GM12864 (cell line): ENCODE measurements at regions not wholly inside any gene's neighbourhood (a gene's known extent, or its start where the extent isn't known, plus 50 kb on each side); places are given as distances from the start of the nearest gene placed in this dataset.

Experiments
- DNase-seq: peaks from one replicate; pipeline ENCODE4 v3.0.0-alpha.2; 2011; ENCODE audit warnings: low read depth
- H3K4me3 ChIP-seq: 2 replicates; pipeline ENCODE4 v1.5.1; 2011; ENCODE audit warnings: mild to moderate bottlenecking, low read depth, low read length, control low read depth
- TF ChIP-seq, protein P1 (sequence below): IDR thresholded peaks from 2 replicates; pipeline ENCODE4 v1.5.1; 2011; ENCODE audit warnings: low read depth, mild to moderate bottlenecking, moderate library complexity, low read length, control low read depth, inconsistent platforms; ENCODE audit errors: missing control alignments

DNA sequence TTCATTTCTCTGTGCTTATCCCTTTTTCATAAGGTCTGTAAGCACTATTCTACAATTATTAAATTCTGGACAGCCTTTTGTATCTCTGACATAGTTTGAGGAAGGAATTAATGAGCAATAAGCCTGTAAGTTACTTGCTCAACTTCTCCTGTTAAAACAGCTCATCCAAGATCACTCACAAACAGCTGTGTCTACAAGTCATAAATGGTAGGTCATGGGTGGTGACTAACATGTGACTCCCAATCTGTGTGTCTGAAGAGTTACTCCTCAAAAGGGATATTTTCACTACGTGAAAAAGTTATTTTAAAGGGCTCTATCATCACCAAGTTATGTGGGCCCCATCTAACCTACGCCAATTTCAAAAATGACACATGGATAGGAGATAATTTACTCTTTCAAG is 145.2 kb upstream of the CBLB start:
- H3K4me3 ChIP-seq, result no peak overlapping the region
- TF ChIP-seq, protein P1, sequence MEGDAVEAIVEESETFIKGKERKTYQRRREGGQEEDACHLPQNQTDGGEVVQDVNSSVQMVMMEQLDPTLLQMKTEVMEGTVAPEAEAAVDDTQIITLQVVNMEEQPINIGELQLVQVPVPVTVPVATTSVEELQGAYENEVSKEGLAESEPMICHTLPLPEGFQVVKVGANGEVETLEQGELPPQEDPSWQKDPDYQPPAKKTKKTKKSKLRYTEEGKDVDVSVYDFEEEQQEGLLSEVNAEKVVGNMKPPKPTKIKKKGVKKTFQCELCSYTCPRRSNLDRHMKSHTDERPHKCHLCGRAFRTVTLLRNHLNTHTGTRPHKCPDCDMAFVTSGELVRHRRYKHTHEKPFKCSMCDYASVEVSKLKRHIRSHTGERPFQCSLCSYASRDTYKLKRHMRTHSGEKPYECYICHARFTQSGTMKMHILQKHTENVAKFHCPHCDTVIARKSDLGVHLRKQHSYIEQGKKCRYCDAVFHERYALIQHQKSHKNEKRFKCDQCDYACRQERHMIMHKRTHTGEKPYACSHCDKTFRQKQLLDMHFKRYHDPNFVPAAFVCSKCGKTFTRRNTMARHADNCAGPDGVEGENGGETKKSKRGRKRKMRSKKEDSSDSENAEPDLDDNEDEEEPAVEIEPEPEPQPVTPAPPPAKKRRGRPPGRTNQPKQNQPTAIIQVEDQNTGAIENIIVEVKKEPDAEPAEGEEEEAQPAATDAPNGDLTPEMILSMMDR, result no peak
- no peak for DNase-seq

DNA sequence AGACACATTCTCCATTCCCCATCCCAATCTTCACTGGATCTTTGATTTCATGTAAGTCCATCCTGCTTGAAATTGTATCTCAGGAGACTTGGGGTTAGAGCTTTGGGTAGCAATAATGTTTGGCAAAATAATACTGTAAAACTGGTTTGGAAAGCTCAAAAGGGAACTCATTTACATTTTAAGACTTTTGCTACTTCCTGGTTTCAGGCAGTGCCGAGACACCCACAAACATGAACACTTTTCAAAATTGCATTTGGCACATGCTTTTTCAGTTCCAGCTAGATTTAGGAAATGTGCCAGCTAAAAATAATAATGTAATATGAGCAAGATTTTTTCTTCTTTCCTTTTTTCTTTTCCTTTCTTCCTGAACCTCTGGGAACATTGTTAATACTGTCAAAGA is 145.7 kb upstream of the CBLB start:
- no peak overlapping the region for H3K4me3 ChIP-seq
- TF ChIP-seq, protein P1, result no peak
- DNase-seq, result no peak

DNA sequence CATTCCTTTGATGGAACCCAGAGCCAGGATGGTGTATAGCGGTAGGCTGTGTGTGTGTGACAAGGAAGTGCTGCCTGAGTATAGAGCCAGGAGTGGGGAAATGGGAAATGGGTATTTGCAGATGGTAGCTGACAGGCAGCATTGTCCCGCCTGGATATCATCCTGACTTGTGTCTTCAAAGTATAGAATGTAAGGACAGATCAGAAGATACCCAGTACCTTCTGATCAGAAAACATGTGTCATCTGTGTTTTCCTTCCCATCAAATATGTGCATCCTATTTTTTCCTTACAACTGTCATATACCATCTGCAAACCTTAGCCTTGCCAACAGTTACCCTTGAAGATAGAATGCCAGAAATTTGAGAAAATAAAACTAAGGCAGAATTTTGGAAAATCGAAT is 146.2 kb upstream of the CBLB start:
- H3K4me3 ChIP-seq, result no peak overlapping the region
- DNase-seq, result no peak
- TF ChIP-seq, protein P1, result no peak

DNA sequence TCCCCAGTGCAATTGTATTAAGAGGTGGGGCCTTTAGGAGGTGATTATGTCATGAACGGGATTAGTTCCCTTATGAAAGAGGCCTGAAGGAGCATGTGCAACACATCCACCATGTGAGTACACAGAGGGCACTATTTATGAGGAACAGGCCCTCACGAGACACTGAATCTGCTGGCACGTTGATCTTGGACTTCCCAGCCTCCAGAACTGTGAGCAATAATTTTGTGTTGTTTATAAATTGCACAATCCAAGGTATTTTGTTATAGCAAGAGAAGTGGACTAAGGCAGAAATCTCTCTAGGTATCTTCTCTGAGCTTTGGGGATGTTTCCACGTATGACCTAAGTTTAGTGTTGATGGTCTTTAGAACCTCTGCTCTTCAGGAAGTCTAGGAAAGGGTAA is 149.3 kb upstream of the CBLB start:
- DNase-seq, result no peak
- no peak overlapping the region for H3K4me3 ChIP-seq
- TF ChIP-seq, protein P1, result no peak

DNA sequence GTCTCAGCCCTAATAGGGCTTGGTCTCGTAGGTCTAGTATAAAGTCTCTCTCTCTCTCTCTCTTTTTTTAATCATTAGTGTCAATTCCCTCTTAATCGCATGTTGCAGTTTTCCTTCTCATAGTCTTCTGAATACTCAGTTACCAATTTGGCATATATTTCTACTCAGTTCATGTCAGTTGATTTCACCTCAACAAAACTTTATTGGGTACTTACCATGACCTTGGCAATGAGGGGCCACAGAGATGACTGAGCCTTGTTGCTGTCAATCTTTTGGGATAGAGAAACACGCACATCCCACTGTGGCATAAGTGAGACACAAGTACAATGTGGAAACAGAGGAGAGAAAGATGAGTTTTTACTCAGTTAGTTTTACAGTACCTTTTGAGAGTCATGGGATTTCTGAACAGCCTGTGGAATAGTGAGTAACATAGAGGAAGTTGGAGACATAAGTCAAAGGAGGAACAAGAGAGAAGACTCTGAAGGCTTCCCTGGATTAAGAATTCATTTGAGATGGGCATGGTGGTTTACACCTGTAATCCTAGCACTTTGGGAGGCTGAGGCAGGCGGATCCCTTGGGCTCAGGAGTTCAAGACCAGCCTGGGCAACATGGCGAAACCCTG is 150.2 kb upstream of the CBLB start:
- DNase-seq, result no peak
- TF ChIP-seq, protein P1, result no peak
- no peak overlapping the region for H3K4me3 ChIP-seq

DNA sequence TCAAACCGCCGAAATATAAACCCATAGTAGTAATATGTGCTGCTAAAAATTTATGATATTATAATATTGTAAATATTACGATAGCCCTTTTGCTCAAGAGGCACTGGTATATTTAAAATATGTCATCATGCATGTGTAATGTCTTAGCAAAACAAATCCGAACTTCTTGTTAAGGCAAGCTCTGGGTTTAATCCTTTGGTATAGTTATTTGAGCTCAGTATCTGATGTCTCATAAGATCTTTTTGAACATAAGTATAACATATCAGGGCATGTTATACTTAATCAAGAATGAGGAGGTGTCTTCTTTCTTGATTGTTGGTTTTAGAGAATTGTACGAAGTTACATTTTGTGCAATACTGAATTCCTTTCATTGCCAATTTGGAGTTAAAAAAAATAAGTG is 154.1 kb upstream of the CBLB start:
- DNase-seq, result no peak
- H3K4me3 ChIP-seq, result no peak overlapping the region

DNA sequence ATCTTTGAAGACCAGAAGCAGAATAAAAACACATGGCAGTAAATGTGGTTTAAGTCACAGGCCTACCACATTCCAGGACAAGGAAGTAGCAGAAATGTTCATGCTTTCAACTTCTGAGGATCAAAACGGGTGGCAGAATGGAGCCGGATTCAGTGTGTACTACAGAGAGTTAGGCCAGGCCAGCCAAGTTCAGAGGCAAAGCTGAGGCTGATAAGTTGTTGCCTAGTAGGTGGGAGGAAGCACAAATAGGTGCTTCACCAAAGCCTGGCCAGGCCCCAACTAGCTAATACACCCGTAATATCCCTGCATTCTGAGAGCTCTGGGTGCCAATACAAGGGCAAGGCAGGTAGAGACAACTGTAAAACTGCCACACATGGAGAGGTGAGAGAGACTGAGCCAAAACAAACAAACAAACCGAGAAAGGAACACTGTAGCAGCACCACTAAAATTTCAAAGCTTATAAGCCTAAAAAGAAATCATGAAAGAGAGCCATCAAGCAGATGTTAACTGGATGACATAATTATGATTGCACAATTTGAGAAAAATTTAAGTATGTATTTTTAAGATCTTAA is 156.4 kb upstream of the CBLB start:
- TF ChIP-seq, protein P1, result no peak
- H3K4me3 ChIP-seq, result no peak overlapping the region
- no peak for DNase-seq

More for the DNA sequence above, 154.1 kb upstream of the CBLB start:
- TF ChIP-seq, protein P1, result no peak
